ENCODE measurements at regions not wholly inside any gene's neighbourhood (a gene's known extent, or its start where the extent isn't known, plus 50 kb on each side); places are given as distances from the start of the nearest gene placed in this dataset.
"Not testable (repeated sequence)": the region's sequence is repeated elsewhere in the genome, so short reads cannot be mapped to it uniquely, and the experiment has no call there.

DNA sequence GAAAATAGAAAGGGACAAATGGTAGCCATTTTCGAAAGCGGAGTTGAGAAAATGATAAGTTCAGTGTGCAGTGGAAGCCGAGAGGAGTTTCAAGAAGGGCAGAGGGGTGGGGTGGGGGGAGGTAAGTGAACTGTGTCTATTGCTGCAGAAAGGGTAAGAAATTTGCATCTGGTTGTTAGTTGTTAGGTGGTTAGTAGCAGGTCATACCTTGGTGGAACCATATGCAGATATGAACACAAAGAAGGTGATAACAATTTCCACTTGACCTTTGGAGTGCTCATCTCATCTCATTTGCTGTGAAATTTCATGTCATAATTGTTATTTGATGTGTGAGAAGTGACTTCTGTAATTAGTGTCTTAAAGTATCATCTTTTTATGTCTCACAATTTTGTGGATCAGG lies 288.2 kb downstream of the QKI start:
- Histone ChIP-seq H3K4me1 (ENCODE audit: low read length) (peaks cover 12% of the 10 kb centered on the region; the same call in 1 of the 2 replicates), H3K79me2 (ENCODE audit: low read length) (no peaks in the 10 kb centered on the region), H3F3A (ENCODE audit: insufficient read depth, low read length) (no peaks in the 10 kb centered on the region), H3K36me3 (replicated peaks; ENCODE audit: insufficient read depth, low read length) (no peaks in the 10 kb centered on the region), H3K27ac (ENCODE audit: low read length) (no peak overlapping the region), H3K9ac (ENCODE audit: low read length) (no peak overlapping the region), H3K4me2 (ENCODE audit: low read depth, low read length) (no peak overlapping the region), H4K20me1 (ENCODE audit: insufficient read depth, low read length) (no peaks in the 10 kb centered on the region), H2AFZ (ENCODE audit: low read length) (no peak overlapping the region), H3K27me3 (replicated peaks; ENCODE audit: insufficient read depth, low read length) (no peaks in the 10 kb centered on the region), H3K4me3 (ENCODE audit: low read length) (no peak overlapping the region), H3K9me2 (replicated peaks; ENCODE audit: insufficient read depth, low read length) (no peaks in the 10 kb centered on the region), H3K9me3 (replicated peaks; ENCODE audit: insufficient read depth, low read length) (no peaks in the 10 kb centered on the region)
- TF ChIP-seq EZH2phosphoT487 (IDR thresholded peaks at IDR 0.05; ENCODE audit: low read length) (no peak), CTCF (IDR thresholded peaks at IDR 0.05; ENCODE audit: low read length) (no peak), EZH2 (optimal IDR thresholded peaks at IDR 0.05; ENCODE audit: low read depth, low read length) (no peak)
- no peak for DNase-seq

- no peak for DNase-seq
- Histone ChIP-seq H3K9ac (ENCODE audit: low read length) (no peak overlapping the region), H4K20me1 (ENCODE audit: insufficient read depth, low read length) (no peaks in the 10 kb centered on the region), H3K4me3 (ENCODE audit: low read length) (no peak overlapping the region), H3K79me2 (ENCODE audit: low read length) (no peaks in the 10 kb centered on the region), H2AFZ (ENCODE audit: low read length) (no peak overlapping the region), H3K9me3 (replicated peaks; ENCODE audit: insufficient read depth, low read length) (no peaks in the 10 kb centered on the region), H3K4me1 (ENCODE audit: low read length) (peaks cover 11% of the 10 kb centered on the region; the same call in 1 of the 2 replicates), H3K4me2 (ENCODE audit: low read depth, low read length) (no peak overlapping the region), H3K27me3 (replicated peaks; ENCODE audit: insufficient read depth, low read length) (no peaks in the 10 kb centered on the region), H3K36me3 (replicated peaks; ENCODE audit: insufficient read depth, low read length) (no peaks in the 10 kb centered on the region), H3K27ac (ENCODE audit: low read length) (no peak overlapping the region), H3K9me2 (replicated peaks; ENCODE audit: insufficient read depth, low read length) (no peaks in the 10 kb centered on the region), H3F3A (ENCODE audit: insufficient read depth, low read length) (no peaks in the 10 kb centered on the region)
- TF ChIP-seq EZH2phosphoT487 (IDR thresholded peaks at IDR 0.05; ENCODE audit: low read length): no peak
- no peak for TF ChIP-seq EZH2 (optimal IDR thresholded peaks at IDR 0.05; ENCODE audit: low read depth, low read length)
- no peak for TF ChIP-seq CTCF (IDR thresholded peaks at IDR 0.05; ENCODE audit: low read length)
Observed at GRCh38 chr6:163701762-163702161, 287.2 kb downstream of the QKI start.

GRCh38 chr6:163698086-163698485 lies 283.6 kb downstream of the QKI start:
- no peak overlapping the region for H3K4me2 ChIP-seq (ENCODE audit: low read depth, low read length)
- H3K9ac ChIP-seq (ENCODE audit: low read length): no peak overlapping the region
- H3K4me1 ChIP-seq (ENCODE audit: low read length): no peaks in the 10 kb centered on the region
- no peak overlapping the region for H3K27ac ChIP-seq (ENCODE audit: low read length)
- no peaks in the 10 kb centered on the region for H3K79me2 ChIP-seq (ENCODE audit: low read length)
- no peak for TF ChIP-seq EZH2 (optimal IDR thresholded peaks at IDR 0.05; ENCODE audit: low read depth, low read length)
- TF ChIP-seq EZH2phosphoT487 (IDR thresholded peaks at IDR 0.05; ENCODE audit: low read length): no peak
- TF ChIP-seq CTCF (IDR thresholded peaks at IDR 0.05; ENCODE audit: low read length): no peak
- no peaks in the 10 kb centered on the region for H3K9me3 ChIP-seq (replicated peaks; ENCODE audit: insufficient read depth, low read length)
- no peaks in the 10 kb centered on the region for H3K36me3 ChIP-seq (replicated peaks; ENCODE audit: insufficient read depth, low read length)
- no peak overlapping the region for H3K4me3 ChIP-seq (ENCODE audit: low read length)
- H2AFZ ChIP-seq (ENCODE audit: low read length): no peak overlapping the region
- no peaks in the 10 kb centered on the region for H3F3A ChIP-seq (ENCODE audit: insufficient read depth, low read length)
- H4K20me1 ChIP-seq (ENCODE audit: insufficient read depth, low read length): no peaks in the 10 kb centered on the region
- no peak for DNase-seq
- H3K27me3 ChIP-seq (replicated peaks; ENCODE audit: insufficient read depth, low read length): no peaks in the 10 kb centered on the region
- no peaks in the 10 kb centered on the region for H3K9me2 ChIP-seq (replicated peaks; ENCODE audit: insufficient read depth, low read length)

- not testable (repeated sequence) for DNase-seq; H3K27me3 ChIP-seq (replicated peaks; ENCODE audit: insufficient read depth, low read length); H3F3A ChIP-seq (ENCODE audit: insufficient read depth, low read length); H3K27ac ChIP-seq (ENCODE audit: low read length); H3K9me2 ChIP-seq (replicated peaks; ENCODE audit: insufficient read depth, low read length); H3K9ac ChIP-seq (ENCODE audit: low read length); H3K36me3 ChIP-seq (replicated peaks; ENCODE audit: insufficient read depth, low read length); H4K20me1 ChIP-seq (ENCODE audit: insufficient read depth, low read length); H3K79me2 ChIP-seq (ENCODE audit: low read length); H2AFZ ChIP-seq (ENCODE audit: low read length); H3K4me1 ChIP-seq (ENCODE audit: low read length); H3K9me3 ChIP-seq (replicated peaks; ENCODE audit: insufficient read depth, low read length); H3K4me2 ChIP-seq (ENCODE audit: low read depth, low read length); H3K4me3 ChIP-seq (ENCODE audit: low read length)
Observed at GRCh38 chr6:163696311-163696710, 281.8 kb downstream of the QKI start.

Measured in MM.1S (cell line).